CD4-positive, CD25-positive, alpha-beta regulatory T cell (primary cell): ENCODE measurements at regions not wholly inside any gene's neighbourhood (a gene's known extent, or its start where the extent isn't known, plus 50 kb on each side); places are given as distances from the start of the nearest gene placed in this dataset.

ENCODE experiments used
- ATAC-seq, 2 donors: fragments of 150-1000 bp; cut with Tn5 transposase; one replicate each; pipeline ENCODE4 v1.10.0; 2021; ENCODE audit warnings: low read depth in 2 of 2, moderate number of reproducible peaks in 2 of 2, moderate library complexity in 1 of 2
- DNase-seq, 3 donors: peaks; one replicate each; pipeline versions ENCODE4 v3.0.0 to v3.0.0-alpha.2; 2012 to 2022; ENCODE audit warnings: mixed read lengths in 1 of 3
- H3K27ac ChIP-seq: one replicate; pipeline ENCODE4 v1.7.0; 2013; ENCODE audit warnings: mild to moderate bottlenecking, low read length; ENCODE audit not compliant: insufficient read depth, poor library complexity, severe bottlenecking
- H3K27me3 ChIP-seq: one replicate; pipeline ENCODE4 v1.7.0; 2013; ENCODE audit warnings: low read length; ENCODE audit not compliant: control insufficient read depth, insufficient read depth
- H3K36me3 ChIP-seq: one replicate; pipeline ENCODE4 v1.7.0; 2013; ENCODE audit warnings: mild to moderate bottlenecking, low read length, moderate library complexity; ENCODE audit not compliant: control insufficient read depth, insufficient read depth
- H3K4me1 ChIP-seq: 2 replicates; pipeline ENCODE4 v1.7.0; 2013; ENCODE audit warnings: mild to moderate bottlenecking, low read length; ENCODE audit not compliant: insufficient read depth, control insufficient read depth, poor library complexity, severe bottlenecking
- H3K4me3 ChIP-seq: one replicate; pipeline ENCODE4 v1.7.0; 2013; ENCODE audit warnings: low read depth, mild to moderate bottlenecking, low read length, moderate library complexity
- H3K9me3 ChIP-seq, 2 experiments: 1 replicate in 1 of 2; 2 replicates in 1 of 2; pipeline ENCODE4 v1.7.0; 2013; ENCODE audit warnings: low read length in 2 of 2, mild to moderate bottlenecking in 1 of 2, moderate library complexity in 1 of 2; ENCODE audit not compliant: control insufficient read depth in 2 of 2
- H3K27ac Mint-ChIP-seq, 3 donors: one replicate each; pipeline ENCODE4 v1.8.0; 2020 to 2022; ENCODE audit warnings: mild to moderate bottlenecking in 3 of 3, mixed read lengths in 3 of 3, moderate library complexity in 2 of 3
- H3K27me3 Mint-ChIP-seq: one replicate; pipeline ENCODE4 v1.8.0; 2022; ENCODE audit warnings: mild to moderate bottlenecking, mixed read lengths
- H3K36me3 Mint-ChIP-seq: one replicate; pipeline ENCODE4 v1.8.0; 2020; ENCODE audit warnings: mixed read lengths
- H3K4me1 Mint-ChIP-seq, 4 donors: one replicate each; pipeline ENCODE4 v1.8.0; 2020 to 2022; ENCODE audit warnings: mixed read lengths in 4 of 4, mild to moderate bottlenecking in 1 of 4
- H3K4me3 Mint-ChIP-seq, 4 donors: one replicate each; pipeline ENCODE4 v1.8.0; 2020 to 2022; ENCODE audit warnings: mild to moderate bottlenecking in 4 of 4, mixed read lengths in 4 of 4, moderate library complexity in 3 of 4
- H3K9me3 Mint-ChIP-seq, 7 donors: one replicate each; pipeline ENCODE4 v1.8.0; 2020 to 2022; ENCODE audit warnings: mixed read lengths in 7 of 7, mild to moderate bottlenecking in 3 of 7, moderate library complexity in 2 of 7

- H3K9me3 ChIP-seq, result no peaks in the 10 kb centered on the region
- H3K4me3 Mint-ChIP-seq, result no peak overlapping the region
- ATAC-seq (no peak), DNase-seq (no peak)
- H3K36me3 Mint-ChIP-seq, result no peaks in the 10 kb centered on the region
- no peaks in the 10 kb centered on the region for H3K4me1 Mint-ChIP-seq
- H3K27me3 Mint-ChIP-seq, result no peaks in the 10 kb centered on the region
- peaks cover 0 to 7% (median 4%) of the 10 kb centered on the region in 7 donors for H3K9me3 Mint-ChIP-seq
- H3K27me3 ChIP-seq, result no peaks in the 10 kb centered on the region
- H3K27ac ChIP-seq, result no peak overlapping the region
- H3K4me3 ChIP-seq, result no peak overlapping the region
- H3K4me1 ChIP-seq, result no peaks in the 10 kb centered on the region
- no peak overlapping the region for H3K27ac Mint-ChIP-seq
- H3K36me3 ChIP-seq, result no peaks in the 10 kb centered on the region
Observed at GRCh38 chr5:83837265-83837907, 116.7 kb upstream of the HAPLN1 start.

- DNase-seq, result no peak
- no peaks in the 10 kb centered on the region for H3K4me1 Mint-ChIP-seq
- no peak for ATAC-seq
- H3K4me1 ChIP-seq, result no peaks in the 10 kb centered on the region
- no peak overlapping the region for H3K4me3 ChIP-seq
- H3K36me3 ChIP-seq, result no peaks in the 10 kb centered on the region
- no peak overlapping the region for H3K27ac Mint-ChIP-seq
- no peaks in the 10 kb centered on the region for H3K9me3 ChIP-seq
- no peaks in the 10 kb centered on the region for H3K27me3 ChIP-seq
- H3K4me3 Mint-ChIP-seq, result no peak overlapping the region
- H3K27ac ChIP-seq, result no peak overlapping the region
- H3K27me3 Mint-ChIP-seq, result no peaks in the 10 kb centered on the region
- H3K36me3 Mint-ChIP-seq, result no peaks in the 10 kb centered on the region
- peaks cover 0 to 4% (median 2%) of the 10 kb centered on the region in 7 donors for H3K9me3 Mint-ChIP-seq
Observed at GRCh38 chr5:83834306-83834705, 113.7 kb upstream of the HAPLN1 start.

GRCh38 chr5:83831834-83832233 is 111.2 kb upstream of the HAPLN1 start:
- Histone ChIP-seq H3K4me3 (no peak overlapping the region), H3K36me3 (no peaks in the 10 kb centered on the region), H3K27me3 (no peaks in the 10 kb centered on the region), H3K4me1 (no peaks in the 10 kb centered on the region), H3K27ac (no peak overlapping the region), H3K9me3 (no peaks in the 10 kb centered on the region)
- Mint-ChIP-seq H3K4me3 (no peak overlapping the region), H3K4me1 (no peaks in the 10 kb centered on the region), H3K27ac (no peak overlapping the region), H3K36me3 (no peaks in the 10 kb centered on the region), H3K9me3 (peaks cover 0 to 8% (median 2%) of the 10 kb centered on the region in 7 donors), H3K27me3 (no peaks in the 10 kb centered on the region)
- DNase-seq (no peak), ATAC-seq (no peak)

GRCh38 chr5:83827111-83827557 is 106.5 kb upstream of the HAPLN1 start:
- H3K9me3 ChIP-seq, result no peaks in the 10 kb centered on the region
- H3K27me3 ChIP-seq, result no peaks in the 10 kb centered on the region
- no peaks in the 10 kb centered on the region for H3K36me3 Mint-ChIP-seq
- no peak for DNase-seq
- H3K9me3 Mint-ChIP-seq, result peaks cover 0 to 19% (median 5%) of the 10 kb centered on the region in 7 donors
- H3K27ac ChIP-seq, result no peak overlapping the region
- no peak overlapping the region for H3K4me3 ChIP-seq
- no peaks in the 10 kb centered on the region for H3K27me3 Mint-ChIP-seq
- H3K36me3 ChIP-seq, result no peaks in the 10 kb centered on the region
- no peaks in the 10 kb centered on the region for H3K4me1 Mint-ChIP-seq
- H3K27ac Mint-ChIP-seq, result no peak overlapping the region
- H3K4me1 ChIP-seq, result no peaks in the 10 kb centered on the region
- no peak overlapping the region for H3K4me3 Mint-ChIP-seq
- ATAC-seq, result no peak

GRCh38 chr5:83817591-83817990 is 96.9 kb upstream of the HAPLN1 start:
- no peaks in the 10 kb centered on the region for H3K36me3 Mint-ChIP-seq
- Histone ChIP-seq H3K27me3 (no peaks in the 10 kb centered on the region), H3K27ac (no peak overlapping the region), H3K9me3 (no peaks in the 10 kb centered on the region), H3K4me1 (no peaks in the 10 kb centered on the region), H3K4me3 (no peak overlapping the region), H3K36me3 (no peaks in the 10 kb centered on the region)
- no peaks in the 10 kb centered on the region for H3K4me1 Mint-ChIP-seq
- DNase-seq (no peak), ATAC-seq (no peak)
- H3K4me3 Mint-ChIP-seq, result no peak overlapping the region
- H3K9me3 Mint-ChIP-seq, result peaks cover 0 to 19% (median 2%) of the 10 kb centered on the region in 7 donors
- no peaks in the 10 kb centered on the region for H3K27me3 Mint-ChIP-seq
- H3K27ac Mint-ChIP-seq, result no peak overlapping the region

GRCh38 chr5:83815661-83816060 is 95.0 kb upstream of the HAPLN1 start:
- Histone ChIP-seq H3K36me3 (no peaks in the 10 kb centered on the region), H3K27ac (no peak overlapping the region), H3K9me3 (no peaks in the 10 kb centered on the region), H3K27me3 (no peaks in the 10 kb centered on the region), H3K4me3 (no peak overlapping the region), H3K4me1 (no peaks in the 10 kb centered on the region)
- H3K4me3 Mint-ChIP-seq, result no peak overlapping the region
- DNase-seq, result no peak
- ATAC-seq, result no peak
- peaks cover 0 to 24% (median 3%) of the 10 kb centered on the region in 7 donors for H3K9me3 Mint-ChIP-seq
- H3K4me1 Mint-ChIP-seq, result no peaks in the 10 kb centered on the region
- H3K27ac Mint-ChIP-seq, result no peak overlapping the region
- H3K36me3 Mint-ChIP-seq, result no peaks in the 10 kb centered on the region
- no peaks in the 10 kb centered on the region for H3K27me3 Mint-ChIP-seq

- Mint-ChIP-seq H3K9me3 (peaks cover 0 to 21% (median 4%) of the 10 kb centered on the region in 7 donors), H3K27ac (no peak overlapping the region), H3K36me3 (no peaks in the 10 kb centered on the region), H3K27me3 (no peaks in the 10 kb centered on the region), H3K4me3 (no peak overlapping the region), H3K4me1 (no peaks in the 10 kb centered on the region)
- Histone ChIP-seq H3K9me3 (no peaks in the 10 kb centered on the region), H3K27me3 (no peaks in the 10 kb centered on the region), H3K36me3 (no peaks in the 10 kb centered on the region), H3K27ac (no peak overlapping the region), H3K4me1 (no peaks in the 10 kb centered on the region), H3K4me3 (no peak overlapping the region)
- ATAC-seq, result no peak
- no peak for DNase-seq
Observed at GRCh38 chr5:83810511-83810910, 89.9 kb upstream of the HAPLN1 start.

- no peaks in the 10 kb centered on the region for H3K9me3 ChIP-seq
- Mint-ChIP-seq H3K4me3 (no peak overlapping the region), H3K36me3 (no peaks in the 10 kb centered on the region), H3K4me1 (no peaks in the 10 kb centered on the region), H3K9me3 (peaks cover 0 to 5% (median 0%) of the 10 kb centered on the region in 7 donors), H3K27ac (no peak overlapping the region), H3K27me3 (no peaks in the 10 kb centered on the region)
- no peak overlapping the region for H3K4me3 ChIP-seq
- H3K27me3 ChIP-seq, result no peaks in the 10 kb centered on the region
- no peak for ATAC-seq
- no peak overlapping the region for H3K27ac ChIP-seq
- no peaks in the 10 kb centered on the region for H3K4me1 ChIP-seq
- no peaks in the 10 kb centered on the region for H3K36me3 ChIP-seq
- DNase-seq, result no peak
Observed at GRCh38 chr5:83802686-83803085, 82.0 kb upstream of the HAPLN1 start.
